DND-41 (cell line): ENCODE measurements at regions not wholly inside any gene's neighbourhood (a gene's known extent, or its start where the extent isn't known, plus 50 kb on each side); places are given as distances from the start of the nearest gene placed in this dataset.

ENCODE experiments used
- ATAC-seq: fragments of 200-7000 bp; cut with Tn5 transposase; 3 replicates; pipeline ENCODE4 v1.9.1; 2021; ENCODE audit warnings: low read depth; ENCODE audit not compliant: insufficient read depth
- DNase-seq: peaks from one replicate; pipeline ENCODE4 v3.0.0-alpha.2; 2020
- H2AFZ ChIP-seq: 2 replicates; pipeline ENCODE4 v1.6.0; 2012; ENCODE audit warnings: low read depth, low read length
- H3K27ac ChIP-seq: 2 replicates; pipeline ENCODE4 v1.5.1; 2012; ENCODE audit warnings: low read length, inconsistent platforms
- H3K27me3 ChIP-seq: fragments of 200-600 bp; sonication (generic); 2 replicates; pipeline ENCODE4 v1.6.0; 2012; ENCODE audit warnings: low read length, mild to moderate bottlenecking, inconsistent platforms; ENCODE audit not compliant: insufficient read depth, poor library complexity
- H3K36me3 ChIP-seq: 2 replicates; pipeline ENCODE4 v1.5.1; 2012; ENCODE audit warnings: low read length, inconsistent platforms; ENCODE audit not compliant: insufficient read depth
- H3K4me1 ChIP-seq: 2 replicates; pipeline ENCODE4 v1.5.1; 2012; ENCODE audit warnings: mild to moderate bottlenecking, low read length; ENCODE audit not compliant: insufficient read depth
- H3K4me2 ChIP-seq: 2 replicates; pipeline ENCODE4 v1.6.0; 2012; ENCODE audit warnings: mild to moderate bottlenecking, moderate library complexity, low read length, inconsistent platforms; ENCODE audit not compliant: insufficient read depth
- H3K4me3 ChIP-seq, 2 experiments: fragments of 200-600 bp in 1 of 2; shearing (Covaris generic) in 1 of 2; 2 replicates each; pipeline ENCODE4 v1.5.1; 2012 to 2016; ENCODE audit warnings: inconsistent platforms in 2 of 2, low read length in 2 of 2, mild to moderate bottlenecking in 2 of 2, low read depth in 1 of 2, moderate library complexity in 1 of 2
- H3K79me2 ChIP-seq: 2 replicates; pipeline ENCODE4 v1.6.0; 2012; ENCODE audit warnings: low read length, inconsistent platforms; ENCODE audit not compliant: insufficient read depth
- H3K9ac ChIP-seq: 2 replicates; pipeline ENCODE4 v1.6.0; 2012; ENCODE audit warnings: low read depth, mild to moderate bottlenecking, inconsistent platforms, low read length, moderate library complexity
- H3K9me3 ChIP-seq: 2 replicates; pipeline ENCODE4 v1.5.1; 2012; ENCODE audit warnings: low read length, moderate library complexity, mild to moderate bottlenecking, inconsistent platforms; ENCODE audit not compliant: insufficient read depth, severe bottlenecking
- H4K20me1 ChIP-seq: 2 replicates; pipeline ENCODE4 v1.6.0; 2012; ENCODE audit warnings: low read length; ENCODE audit not compliant: insufficient read depth
- EZH2 ChIP-seq: IDR thresholded peaks from 3 replicates; pipeline ENCODE4 v1.6.1; 2012; ENCODE audit warnings: borderline replicate concordance, low read depth, mild to moderate bottlenecking, moderate library complexity, low read length, inconsistent platforms; ENCODE audit not compliant: severe bottlenecking
- TF ChIP-seq, protein P1 (sequence below): IDR thresholded peaks from 2 replicates; pipeline ENCODE4 v1.5.1; 2012; ENCODE audit warnings: borderline replicate concordance, low read length, moderate library complexity, mild to moderate bottlenecking; ENCODE audit not compliant: poor library complexity, severe bottlenecking; ENCODE audit errors: extremely low read depth

DNA sequence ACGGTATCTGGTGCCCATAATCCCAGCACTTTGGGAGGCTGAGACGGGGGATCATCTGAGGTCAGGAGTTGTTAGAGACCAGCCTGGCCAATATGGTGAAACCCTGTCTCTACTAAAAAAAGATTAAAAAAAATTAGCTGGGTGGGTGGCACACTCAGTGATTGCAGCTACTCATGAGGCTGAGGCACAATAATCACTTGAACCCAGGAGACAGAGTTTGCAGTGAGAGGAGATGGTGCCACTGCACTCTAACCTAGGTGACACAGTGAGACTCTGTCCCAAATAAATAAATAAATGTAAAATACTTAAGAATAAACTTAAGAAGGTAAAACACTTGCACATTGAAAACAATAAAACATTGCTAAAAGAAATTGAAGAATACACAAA is 90.4 kb downstream of the ZNF280B start:
- TF ChIP-seq EZH2, result no peak
- TF ChIP-seq, protein P1, sequence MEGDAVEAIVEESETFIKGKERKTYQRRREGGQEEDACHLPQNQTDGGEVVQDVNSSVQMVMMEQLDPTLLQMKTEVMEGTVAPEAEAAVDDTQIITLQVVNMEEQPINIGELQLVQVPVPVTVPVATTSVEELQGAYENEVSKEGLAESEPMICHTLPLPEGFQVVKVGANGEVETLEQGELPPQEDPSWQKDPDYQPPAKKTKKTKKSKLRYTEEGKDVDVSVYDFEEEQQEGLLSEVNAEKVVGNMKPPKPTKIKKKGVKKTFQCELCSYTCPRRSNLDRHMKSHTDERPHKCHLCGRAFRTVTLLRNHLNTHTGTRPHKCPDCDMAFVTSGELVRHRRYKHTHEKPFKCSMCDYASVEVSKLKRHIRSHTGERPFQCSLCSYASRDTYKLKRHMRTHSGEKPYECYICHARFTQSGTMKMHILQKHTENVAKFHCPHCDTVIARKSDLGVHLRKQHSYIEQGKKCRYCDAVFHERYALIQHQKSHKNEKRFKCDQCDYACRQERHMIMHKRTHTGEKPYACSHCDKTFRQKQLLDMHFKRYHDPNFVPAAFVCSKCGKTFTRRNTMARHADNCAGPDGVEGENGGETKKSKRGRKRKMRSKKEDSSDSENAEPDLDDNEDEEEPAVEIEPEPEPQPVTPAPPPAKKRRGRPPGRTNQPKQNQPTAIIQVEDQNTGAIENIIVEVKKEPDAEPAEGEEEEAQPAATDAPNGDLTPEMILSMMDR, result no peak
- no peak overlapping the region for H2AFZ ChIP-seq
- no peak overlapping the region for H3K4me3 ChIP-seq
- ATAC-seq (no peak), DNase-seq (no peak)
- no peaks in the 10 kb centered on the region for H3K79me2 ChIP-seq
- H3K9me3 ChIP-seq, result no peaks in the 10 kb centered on the region
- H3K27me3 ChIP-seq, result no peaks in the 10 kb centered on the region
- H4K20me1 ChIP-seq, result no peaks in the 10 kb centered on the region
- H3K27ac ChIP-seq, result no peak overlapping the region
- peaks cover 5% of the 10 kb centered on the region; the same call in 1 of the 2 replicates for H3K4me1 ChIP-seq
- H3K4me2 ChIP-seq, result no peak overlapping the region
- no peaks in the 10 kb centered on the region for H3K36me3 ChIP-seq
- H3K9ac ChIP-seq, result no peak overlapping the region

DNA sequence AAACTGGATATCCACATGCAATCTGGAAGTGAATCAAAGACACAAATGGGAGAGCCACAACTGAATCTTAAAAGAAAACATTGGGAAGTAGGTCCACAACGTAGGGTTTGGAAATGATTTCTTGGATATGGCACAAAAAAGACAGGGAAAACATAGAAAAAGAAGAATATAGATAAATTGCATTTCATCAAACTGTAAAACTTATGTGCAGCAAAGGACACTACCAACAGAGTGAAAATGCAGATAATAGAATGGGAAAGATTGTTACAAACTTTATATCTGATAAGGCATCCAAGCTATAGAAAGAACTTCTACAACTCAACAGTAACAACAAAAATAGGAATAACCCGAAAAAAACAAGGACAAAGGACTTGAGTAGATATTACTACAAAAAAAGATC is 89.6 kb downstream of the ZNF280B start:
- Histone ChIP-seq H3K36me3 (no peaks in the 10 kb centered on the region), H3K4me2 (no peak overlapping the region), H4K20me1 (no peaks in the 10 kb centered on the region), H3K79me2 (no peaks in the 10 kb centered on the region), H3K4me1 (peaks cover 5% of the 10 kb centered on the region; the same call in 1 of the 2 replicates), H3K4me3 (no peak overlapping the region), H3K27ac (no peak overlapping the region), H3K9me3 (no peaks in the 10 kb centered on the region), H3K9ac (no peak overlapping the region), H2AFZ (no peak overlapping the region), H3K27me3 (no peaks in the 10 kb centered on the region)
- no peak for ATAC-seq
- no peak for DNase-seq
- TF ChIP-seq, protein P1, result no peak
- TF ChIP-seq EZH2, result no peak

DNA sequence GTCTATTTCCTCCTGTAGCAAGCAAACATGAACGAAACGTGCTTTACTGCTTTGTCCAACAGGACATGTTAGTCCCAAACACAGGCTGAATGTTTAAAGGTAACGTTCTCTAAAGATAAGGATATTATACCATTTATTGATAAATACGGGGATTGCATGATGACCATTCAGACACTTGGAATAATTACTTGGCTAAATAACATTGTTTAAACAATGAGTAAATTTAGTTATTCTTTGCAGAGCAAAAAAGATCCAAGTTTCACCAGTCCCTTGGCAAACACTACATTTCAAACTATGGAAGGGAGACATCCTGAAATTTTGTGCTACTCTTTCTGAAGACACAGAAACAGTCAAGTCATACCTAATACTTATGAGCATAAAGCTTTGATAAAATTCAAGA is 88.0 kb downstream of the ZNF280B start:
- H4K20me1 ChIP-seq, result no peaks in the 10 kb centered on the region
- no peak for TF ChIP-seq EZH2
- TF ChIP-seq, protein P1, result no peak
- H3K4me1 ChIP-seq, result peaks cover 5% of the 10 kb centered on the region; the same call in 1 of the 2 replicates
- H3K27ac ChIP-seq, result no peak overlapping the region
- no peaks in the 10 kb centered on the region for H3K27me3 ChIP-seq
- no peaks in the 10 kb centered on the region for H3K36me3 ChIP-seq
- DNase-seq (no peak), ATAC-seq (no peak)
- H3K9ac ChIP-seq, result no peak overlapping the region
- H3K9me3 ChIP-seq, result no peaks in the 10 kb centered on the region
- H3K4me2 ChIP-seq, result no peak overlapping the region
- no peaks in the 10 kb centered on the region for H3K79me2 ChIP-seq
- H2AFZ ChIP-seq, result no peak overlapping the region
- H3K4me3 ChIP-seq, result no peak overlapping the region

DNA sequence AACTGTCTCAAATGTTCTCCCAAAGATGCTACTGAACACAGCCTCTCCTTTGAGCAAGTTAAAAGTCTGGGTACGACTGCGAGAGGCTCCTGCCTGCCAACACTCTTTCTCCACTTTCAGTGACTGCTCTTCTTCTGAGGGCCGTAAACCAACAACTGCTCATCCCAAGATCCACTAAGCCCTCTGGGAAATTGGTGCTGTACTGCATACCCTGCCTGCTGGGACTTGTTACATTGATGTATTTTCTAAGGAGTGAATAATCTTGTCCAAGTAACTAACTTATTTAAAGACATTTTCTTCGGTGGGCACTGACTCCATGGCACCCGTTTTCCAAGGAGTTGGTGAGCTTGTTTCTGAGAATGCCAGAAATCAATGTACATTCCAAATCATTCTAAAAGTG is 87.2 kb downstream of the ZNF280B start:
- Histone ChIP-seq H3K27me3 (no peaks in the 10 kb centered on the region), H3K4me1 (peaks cover 5% of the 10 kb centered on the region; the same call in 1 of the 2 replicates)

More for the DNA sequence above, 87.2 kb downstream of the ZNF280B start:
- Histone ChIP-seq H3K9ac (no peak overlapping the region), H3K9me3 (no peaks in the 10 kb centered on the region), H3K79me2 (no peaks in the 10 kb centered on the region), H2AFZ (no peak overlapping the region), H3K4me2 (no peak overlapping the region), H4K20me1 (no peaks in the 10 kb centered on the region), H3K4me3 (no peak overlapping the region), H3K36me3 (no peaks in the 10 kb centered on the region), H3K27ac (no peak overlapping the region)
- no peak for ATAC-seq
- TF ChIP-seq, protein P1, result no peak
- no peak for TF ChIP-seq EZH2
- DNase-seq, result no peak
